ENCODE measurements at regions not wholly inside any gene's neighbourhood (a gene's known extent, or its start where the extent isn't known, plus 50 kb on each side); places are given as distances from the start of the nearest gene placed in this dataset.

GRCh38 chr20:16197696-16198095 is 375.6 kb downstream of the KIF16B start:
- TF ChIP-seq CTCF (conservative IDR thresholded peaks at IDR 0.05; ENCODE audit: low read depth, low read length) = no peak
- no peak for TF ChIP-seq POLR2A (IDR thresholded peaks at IDR 0.05; ENCODE audit: low read depth, low read length)
- TF ChIP-seq USF2 (IDR thresholded peaks at IDR 0.05; ENCODE audit: low read depth, low read length) = no peak
- no peak for TF ChIP-seq NFE2L2 (IDR thresholded peaks at IDR 0.05; ENCODE audit: low read depth, low read length)
